ENCODE measurements at regions not wholly inside any gene's neighbourhood (a gene's known extent, or its start where the extent isn't known, plus 50 kb on each side); places are given as distances from the start of the nearest gene placed in this dataset.

- ChIA-PET POLR2A (no interaction called here), CTCF (no interaction called here)
- Histone ChIP-seq H3K4me1 (ENCODE audit: insufficient read depth, low read length) (no peaks in the 10 kb centered on the region), H3K27ac (ENCODE audit: low read depth in 1 of 2, low read length in 2 of 2) (no peak overlapping the region), H3K36me3 (ENCODE audit: insufficient read depth, low read length) (no peaks in the 10 kb centered on the region), H3K27me3 (ENCODE audit: control insufficient read depth in 1 of 2, insufficient read depth in 2 of 2, low read length in 2 of 2) (no peaks in the 10 kb centered on the region), H3K4me3 (ENCODE audit: low read length) (no peak overlapping the region), H3K9me3 (ENCODE audit: control insufficient read depth in 1 of 2, insufficient read depth in 1 of 2, low read length in 2 of 2) (peaks cover 0 to 9% of the 10 kb centered on the region in 2 experiments)
- Mint-ChIP-seq H3K27me3 (no peaks in the 10 kb centered on the region), H3K27ac (no peak overlapping the region), H3K9me3 (no peaks in the 10 kb centered on the region), H3K36me3 (ENCODE audit: low read depth) (no peaks in the 10 kb centered on the region), H3K4me1 (ENCODE audit: low read depth) (no peaks in the 10 kb centered on the region), H3K4me3 (no peak overlapping the region)
- intact Hi-C loops (cut with DNase I, micrococcal nuclease): no loop called here
- ATAC-seq (ENCODE audit: poor library complexity) (no peak), DNase-seq (no peak)
- TF ChIP-seq, protein P1, sequence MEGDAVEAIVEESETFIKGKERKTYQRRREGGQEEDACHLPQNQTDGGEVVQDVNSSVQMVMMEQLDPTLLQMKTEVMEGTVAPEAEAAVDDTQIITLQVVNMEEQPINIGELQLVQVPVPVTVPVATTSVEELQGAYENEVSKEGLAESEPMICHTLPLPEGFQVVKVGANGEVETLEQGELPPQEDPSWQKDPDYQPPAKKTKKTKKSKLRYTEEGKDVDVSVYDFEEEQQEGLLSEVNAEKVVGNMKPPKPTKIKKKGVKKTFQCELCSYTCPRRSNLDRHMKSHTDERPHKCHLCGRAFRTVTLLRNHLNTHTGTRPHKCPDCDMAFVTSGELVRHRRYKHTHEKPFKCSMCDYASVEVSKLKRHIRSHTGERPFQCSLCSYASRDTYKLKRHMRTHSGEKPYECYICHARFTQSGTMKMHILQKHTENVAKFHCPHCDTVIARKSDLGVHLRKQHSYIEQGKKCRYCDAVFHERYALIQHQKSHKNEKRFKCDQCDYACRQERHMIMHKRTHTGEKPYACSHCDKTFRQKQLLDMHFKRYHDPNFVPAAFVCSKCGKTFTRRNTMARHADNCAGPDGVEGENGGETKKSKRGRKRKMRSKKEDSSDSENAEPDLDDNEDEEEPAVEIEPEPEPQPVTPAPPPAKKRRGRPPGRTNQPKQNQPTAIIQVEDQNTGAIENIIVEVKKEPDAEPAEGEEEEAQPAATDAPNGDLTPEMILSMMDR (IDR thresholded peaks at IDR 0.05): no peak
Measured at GRCh38 chr13:76293346-76293745, 592.9 kb downstream of the KCTD12 start.

- intact Hi-C loops (cut with DNase I, micrococcal nuclease): no loop called here
- no peak overlapping the region for H3K4me3 Mint-ChIP-seq
- H3K4me1 Mint-ChIP-seq (ENCODE audit: low read depth): no peaks in the 10 kb centered on the region
Measured at GRCh38 chr13:76292726-76293125, 593.5 kb downstream of the KCTD12 start.

GRCh38 chr13:76292031-76292430, 594.2 kb downstream of the KCTD12 start:
- Mint-ChIP-seq H3K36me3 (ENCODE audit: low read depth) (no peaks in the 10 kb centered on the region), H3K4me1 (ENCODE audit: low read depth) (no peaks in the 10 kb centered on the region), H3K9me3 (no peaks in the 10 kb centered on the region), H3K4me3 (no peak overlapping the region), H3K27ac (no peak overlapping the region), H3K27me3 (no peaks in the 10 kb centered on the region)
- TF ChIP-seq, protein P1 (IDR thresholded peaks at IDR 0.05): no peak
- Histone ChIP-seq H3K27ac (ENCODE audit: low read depth in 1 of 2, low read length in 2 of 2) (no peak overlapping the region), H3K4me3 (ENCODE audit: low read length) (no peak overlapping the region), H3K36me3 (ENCODE audit: insufficient read depth, low read length) (no peaks in the 10 kb centered on the region), H3K9me3 (ENCODE audit: control insufficient read depth in 1 of 2, insufficient read depth in 1 of 2, low read length in 2 of 2) (peaks cover 0 to 9% of the 10 kb centered on the region in 2 experiments), H3K27me3 (ENCODE audit: control insufficient read depth in 1 of 2, insufficient read depth in 2 of 2, low read length in 2 of 2) (no peaks in the 10 kb centered on the region), H3K4me1 (ENCODE audit: insufficient read depth, low read length) (no peaks in the 10 kb centered on the region)
- intact Hi-C loops (cut with DNase I, micrococcal nuclease): no loop called here
- ChIA-PET CTCF (no interaction called here), POLR2A (no interaction called here)
- ATAC-seq (ENCODE audit: poor library complexity) (no peak), DNase-seq (no peak)

More at GRCh38 chr13:76292726-76293125, 593.5 kb downstream of the KCTD12 start:
- DNase-seq (no peak), ATAC-seq (ENCODE audit: poor library complexity) (no peak)
- Histone ChIP-seq H3K36me3 (ENCODE audit: insufficient read depth, low read length) (no peaks in the 10 kb centered on the region), H3K27ac (ENCODE audit: low read depth in 1 of 2, low read length in 2 of 2) (no peak overlapping the region), H3K9me3 (ENCODE audit: control insufficient read depth in 1 of 2, insufficient read depth in 1 of 2, low read length in 2 of 2) (peaks cover 0 to 9% of the 10 kb centered on the region in 2 experiments), H3K4me3 (ENCODE audit: low read length) (no peak overlapping the region), H3K27me3 (ENCODE audit: control insufficient read depth in 1 of 2, insufficient read depth in 2 of 2, low read length in 2 of 2) (no peaks in the 10 kb centered on the region), H3K4me1 (ENCODE audit: insufficient read depth, low read length) (no peaks in the 10 kb centered on the region)
- H3K27ac Mint-ChIP-seq: no peak overlapping the region
- TF ChIP-seq, protein P1 (IDR thresholded peaks at IDR 0.05): no peak
- H3K9me3 Mint-ChIP-seq: no peaks in the 10 kb centered on the region
- ChIA-PET POLR2A (no interaction called here), CTCF (no interaction called here)
- H3K27me3 Mint-ChIP-seq: no peaks in the 10 kb centered on the region
- H3K36me3 Mint-ChIP-seq (ENCODE audit: low read depth): no peaks in the 10 kb centered on the region
